HEK293 (cell line): ENCODE measurements at regions not wholly inside any gene's neighbourhood (a gene's known extent, or its start where the extent isn't known, plus 50 kb on each side); places are given as distances from the start of the nearest gene placed in this dataset.

Source experiments
- CTCF ChIA-PET: fragments of 350-600 bp; formaldehyde crosslinking; extraction: SDS; loops from one replicate; lab custom pipeline; 2021; ENCODE audit warnings: antibody characterized with exemption; lab: Yijun Ruan, JAX
- POLR2A ChIA-PET: fragments of 300-600 bp; formaldehyde crosslinking; extraction: SDS; loops from one replicate; lab custom pipeline; 2020; ENCODE audit warnings: antibody characterized with exemption, inconsistent platforms; lab: Yijun Ruan, JAX
- H3K27ac ChIP-seq: fragments of 200-500 bp; sonication (Bioruptor generic); 2 replicates; pipeline ENCODE4 v1.5.1; 2014; ENCODE audit warnings: low read depth, low read length, control low read depth, inconsistent platforms; ENCODE audit errors: extremely low read depth
- H3K36me3 ChIP-seq, 2 experiments: fragments of 200-500 bp in 1 of 2; sonication (Bioruptor generic) in 1 of 2; 1 replicate in 1 of 2; 2 replicates in 1 of 2; pipeline ENCODE4 v1.5.1; 2014 to 2017; ENCODE audit warnings: inconsistent platforms in 2 of 2, low read length in 2 of 2; ENCODE audit not compliant: control insufficient read depth in 2 of 2, insufficient read depth in 1 of 2
- H3K4me1 ChIP-seq: fragments of 200-500 bp; sonication (Bioruptor generic); 2 replicates; pipeline ENCODE4 v1.5.1; 2014; ENCODE audit warnings: mild to moderate bottlenecking, low read length, inconsistent platforms; ENCODE audit not compliant: control insufficient read depth, insufficient read depth
- H3K4me3 ChIP-seq: 2 replicates; pipeline ENCODE4 v1.5.1; 2011; ENCODE audit warnings: low read depth, mild to moderate bottlenecking, control low read depth, low read length, moderate library complexity
- H3K9me3 ChIP-seq: fragments of 200-500 bp; sonication (Bioruptor generic); 2 replicates; pipeline ENCODE4 v1.5.1; 2014; ENCODE audit warnings: low read depth, low read length, inconsistent platforms; ENCODE audit not compliant: control insufficient read depth, insufficient read depth
- HOXA7 ChIP-seq: sonication (generic); formaldehyde crosslinking; IDR thresholded peaks from 2 replicates; pipeline ENCODE4 v1.8.1; 2022; ENCODE audit warnings: missing genetic modification reagents, borderline replicate concordance
- INSM2 ChIP-seq: fragments of 450-650 bp; formaldehyde crosslinking; IDR thresholded peaks from 2 replicates; pipeline ENCODE4 v1.5.1; 2016; ENCODE audit warnings: missing biosample characterization, missing genetic modification characterization
- PRDM6 ChIP-seq: fragments of 450-650 bp; formaldehyde crosslinking; IDR thresholded peaks from 2 replicates; pipeline ENCODE4 v1.5.1; 2017; ENCODE audit warnings: missing biosample characterization, missing genetic modification characterization
- SCRT1 ChIP-seq: fragments of 450-650 bp; formaldehyde crosslinking; IDR thresholded peaks from 2 replicates; pipeline ENCODE4 v1.5.1; 2016; ENCODE audit warnings: missing biosample characterization, missing genetic modification characterization, borderline replicate concordance
- ZFP3 ChIP-seq: fragments of 450-650 bp; formaldehyde crosslinking; IDR thresholded peaks from 2 replicates; pipeline ENCODE4 v1.5.1; 2016; ENCODE audit warnings: low read depth, missing biosample characterization, missing genetic modification characterization
- ZIC2 ChIP-seq: fragments of 450-650 bp; formaldehyde crosslinking; IDR thresholded peaks from 2 replicates; pipeline ENCODE4 v1.5.1; 2016; ENCODE audit warnings: missing biosample characterization, missing genetic modification characterization
- ZNF214 ChIP-seq: fragments of 450-650 bp; formaldehyde crosslinking; IDR thresholded peaks from 2 replicates; pipeline ENCODE4 v1.5.1; 2017; ENCODE audit warnings: missing biosample characterization, mild to moderate bottlenecking, missing genetic modification characterization, borderline replicate concordance
- ZNF23 ChIP-seq: fragments of 450-650 bp; formaldehyde crosslinking; IDR thresholded peaks from 2 replicates; pipeline ENCODE4 v1.5.1; 2016; ENCODE audit warnings: missing biosample characterization, missing genetic modification characterization, borderline replicate concordance
- ZNF266 ChIP-seq: fragments of 450-650 bp; formaldehyde crosslinking; IDR thresholded peaks from 2 replicates; pipeline ENCODE4 v1.5.1; 2016; ENCODE audit warnings: missing biosample characterization, missing genetic modification characterization, low read depth
- ZNF292 ChIP-seq: fragments of 450-650 bp; formaldehyde crosslinking; IDR thresholded peaks from 2 replicates; pipeline ENCODE4 v1.5.1; 2016; ENCODE audit warnings: low read depth, missing biosample characterization, missing genetic modification characterization, borderline replicate concordance
- ZNF362 ChIP-seq: fragments of 450-650 bp; formaldehyde crosslinking; IDR thresholded peaks from 2 replicates; pipeline ENCODE4 v1.5.1; 2016; ENCODE audit warnings: missing biosample characterization, missing genetic modification characterization
- ZNF423 ChIP-seq: fragments of 450-650 bp; formaldehyde crosslinking; IDR thresholded peaks from 2 replicates; pipeline ENCODE4 v1.5.1; 2016; ENCODE audit warnings: missing biosample characterization, missing genetic modification characterization
- ZNF433 ChIP-seq: fragments of 450-650 bp; formaldehyde crosslinking; IDR thresholded peaks from 2 replicates; pipeline ENCODE4 v1.5.1; 2016; ENCODE audit warnings: missing biosample characterization, missing genetic modification characterization, low read depth
- ZNF544 ChIP-seq: fragments of 450-650 bp; formaldehyde crosslinking; IDR thresholded peaks from 2 replicates; pipeline ENCODE4 v1.5.0; 2017; ENCODE audit warnings: missing biosample characterization, missing genetic modification characterization
- ZNF555 ChIP-seq: fragments of 450-650 bp; formaldehyde crosslinking; conservative IDR thresholded peaks from 2 replicates; pipeline ENCODE4 v1.5.1; 2017; ENCODE audit warnings: missing biosample characterization, mild to moderate bottlenecking, missing genetic modification characterization, inconsistent platforms
- ZNF621 ChIP-seq: fragments of 450-650 bp; formaldehyde crosslinking; IDR thresholded peaks from 2 replicates; pipeline ENCODE4 v1.5.1; 2017; ENCODE audit warnings: missing biosample characterization, missing genetic modification characterization
- ZNF660 ChIP-seq: fragments of 450-650 bp; IDR thresholded peaks from 2 replicates; pipeline ENCODE4 v1.5.1; 2018; ENCODE audit warnings: missing biosample characterization, mild to moderate bottlenecking, missing genetic modification characterization
- TF ChIP-seq, protein P1 (sequence below): fragments of 450-650 bp; formaldehyde crosslinking; IDR thresholded peaks from 2 replicates; pipeline ENCODE4 v1.5.1; 2016; ENCODE audit warnings: missing biosample characterization, missing genetic modification characterization, low read depth
- TF ChIP-seq, protein P2 (sequence below): fragments of 450-650 bp; formaldehyde crosslinking; IDR thresholded peaks from 2 replicates; pipeline ENCODE4 v1.5.1; 2016; ENCODE audit warnings: missing biosample characterization, missing genetic modification characterization
- TF ChIP-seq, protein P3 (sequence below): fragments of 450-650 bp; formaldehyde crosslinking; conservative IDR thresholded peaks from 2 replicates; pipeline ENCODE4 v1.5.1; 2016; ENCODE audit warnings: low read depth, missing biosample characterization, missing genetic modification characterization

DNA sequence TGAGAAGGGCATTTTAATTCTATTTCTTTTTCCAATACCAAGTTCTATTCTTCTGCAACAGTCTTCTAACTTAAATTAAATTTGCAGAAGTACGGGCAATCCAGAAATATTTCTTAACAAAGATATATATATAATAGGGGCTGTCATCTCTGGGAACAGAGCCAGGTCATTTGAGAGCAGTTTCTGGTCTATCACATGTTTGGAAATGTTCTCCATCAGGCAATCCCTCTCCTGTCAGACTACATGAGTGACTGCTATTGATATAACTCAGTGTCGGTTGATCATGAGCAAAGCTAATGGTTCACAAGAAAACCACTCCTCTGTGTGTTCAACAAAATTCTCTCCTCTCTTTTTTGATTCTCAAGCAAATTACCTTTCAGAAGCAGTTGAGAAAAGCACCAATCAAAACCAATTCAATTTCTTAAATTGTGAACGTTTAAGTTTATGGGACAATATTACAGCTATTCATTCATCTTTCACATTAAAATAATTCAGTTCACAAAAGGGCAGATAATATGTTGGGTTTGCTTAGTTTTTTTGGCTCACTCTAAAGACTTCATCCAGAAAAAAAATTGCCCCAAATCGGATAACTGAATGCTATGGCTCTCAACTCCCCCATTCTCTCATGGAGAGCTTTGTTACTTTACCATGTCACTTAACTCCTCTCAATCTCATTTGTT is 152.9 kb upstream of the TGFBR2 start:
- no peak overlapping the region for H3K27ac ChIP-seq
- no peaks in the 10 kb centered on the region for H3K9me3 ChIP-seq
- TF ChIP-seq ZNF660 (tag by site-specific recombination) (no peak), ZNF555 (no peak), SCRT1 (tag by site-specific recombination) (no peak), ZNF544 (no peak), ZNF433 (tag by site-specific recombination) (no peak), ZNF266 (tag by site-specific recombination) (no peak), ZNF23 (tag by site-specific recombination) (no peak)
- ChIA-PET CTCF (no interaction called here), POLR2A (no interaction called here)
- no peaks in the 10 kb centered on the region for H3K36me3 ChIP-seq
- no peaks in the 10 kb centered on the region for H3K4me1 ChIP-seq
- H3K4me3 ChIP-seq = no peak overlapping the region

DNA sequence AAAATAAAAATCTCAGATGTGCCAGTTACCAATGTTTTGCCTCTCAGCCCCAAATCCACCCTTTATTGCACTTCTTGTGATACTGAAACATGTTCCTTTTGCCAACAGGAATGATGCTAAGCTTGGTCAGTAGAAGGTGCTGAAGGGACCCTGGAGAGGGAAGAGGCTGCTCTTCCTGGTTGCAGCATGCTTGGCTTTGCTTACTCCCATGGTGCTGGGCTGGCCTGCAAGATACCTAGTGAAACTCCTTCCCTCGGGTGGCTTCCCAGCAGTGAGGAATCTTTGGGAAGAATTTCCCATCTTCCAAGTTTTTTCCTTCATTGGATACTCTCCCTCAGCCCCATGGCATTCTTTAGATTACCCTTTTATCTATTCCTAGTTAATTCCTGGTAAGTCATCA is 151.8 kb upstream of the TGFBR2 start:
- H3K4me1 ChIP-seq = no peaks in the 10 kb centered on the region

More for the DNA sequence above, 151.8 kb upstream of the TGFBR2 start:
- ChIA-PET POLR2A (no interaction called here), CTCF (no interaction called here)
- Histone ChIP-seq H3K4me3 (no peak overlapping the region), H3K9me3 (no peaks in the 10 kb centered on the region)
- TF ChIP-seq PRDM6 (tag by site-specific recombination) (no peak), ZNF214 (tag by site-specific recombination) (no peak), HOXA7 (CRISPR knock-in tag) (no peak), ZIC2 (tag by site-specific recombination) (no peak), ZFP3 (tag by site-specific recombination) (no peak), ZNF292 (tag by site-specific recombination) (no peak), ZNF362 (tag by site-specific recombination) (no peak), INSM2 (tag by site-specific recombination) (no peak), ZNF621 (tag by site-specific recombination) (no peak), ZNF423 (tag by site-specific recombination) (no peak)
- TF ChIP-seq, protein P1, sequence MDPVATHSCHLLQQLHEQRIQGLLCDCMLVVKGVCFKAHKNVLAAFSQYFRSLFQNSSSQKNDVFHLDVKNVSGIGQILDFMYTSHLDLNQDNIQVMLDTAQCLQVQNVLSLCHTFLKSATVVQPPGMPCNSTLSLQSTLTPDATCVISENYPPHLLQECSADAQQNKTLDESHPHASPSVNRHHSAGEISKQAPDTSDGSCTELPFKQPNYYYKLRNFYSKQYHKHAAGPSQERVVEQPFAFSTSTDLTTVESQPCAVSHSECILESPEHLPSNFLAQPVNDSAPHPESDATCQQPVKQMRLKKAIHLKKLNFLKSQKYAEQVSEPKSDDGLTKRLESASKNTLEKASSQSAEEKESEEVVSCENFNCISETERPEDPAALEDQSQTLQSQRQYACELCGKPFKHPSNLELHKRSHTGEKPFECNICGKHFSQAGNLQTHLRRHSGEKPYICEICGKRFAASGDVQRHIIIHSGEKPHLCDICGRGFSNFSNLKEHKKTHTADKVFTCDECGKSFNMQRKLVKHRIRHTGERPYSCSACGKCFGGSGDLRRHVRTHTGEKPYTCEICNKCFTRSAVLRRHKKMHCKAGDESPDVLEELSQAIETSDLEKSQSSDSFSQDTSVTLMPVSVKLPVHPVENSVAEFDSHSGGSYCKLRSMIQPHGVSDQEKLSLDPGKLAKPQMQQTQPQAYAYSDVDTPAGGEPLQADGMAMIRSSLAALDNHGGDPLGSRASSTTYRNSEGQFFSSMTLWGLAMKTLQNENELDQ (tag by site-specific recombination) = no peak
- TF ChIP-seq, protein P2, sequence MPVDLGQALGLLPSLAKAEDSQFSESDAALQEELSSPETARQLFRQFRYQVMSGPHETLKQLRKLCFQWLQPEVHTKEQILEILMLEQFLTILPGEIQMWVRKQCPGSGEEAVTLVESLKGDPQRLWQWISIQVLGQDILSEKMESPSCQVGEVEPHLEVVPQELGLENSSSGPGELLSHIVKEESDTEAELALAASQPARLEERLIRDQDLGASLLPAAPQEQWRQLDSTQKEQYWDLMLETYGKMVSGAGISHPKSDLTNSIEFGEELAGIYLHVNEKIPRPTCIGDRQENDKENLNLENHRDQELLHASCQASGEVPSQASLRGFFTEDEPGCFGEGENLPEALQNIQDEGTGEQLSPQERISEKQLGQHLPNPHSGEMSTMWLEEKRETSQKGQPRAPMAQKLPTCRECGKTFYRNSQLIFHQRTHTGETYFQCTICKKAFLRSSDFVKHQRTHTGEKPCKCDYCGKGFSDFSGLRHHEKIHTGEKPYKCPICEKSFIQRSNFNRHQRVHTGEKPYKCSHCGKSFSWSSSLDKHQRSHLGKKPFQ (tag by site-specific recombination) = no peak
- TF ChIP-seq, protein P3, sequence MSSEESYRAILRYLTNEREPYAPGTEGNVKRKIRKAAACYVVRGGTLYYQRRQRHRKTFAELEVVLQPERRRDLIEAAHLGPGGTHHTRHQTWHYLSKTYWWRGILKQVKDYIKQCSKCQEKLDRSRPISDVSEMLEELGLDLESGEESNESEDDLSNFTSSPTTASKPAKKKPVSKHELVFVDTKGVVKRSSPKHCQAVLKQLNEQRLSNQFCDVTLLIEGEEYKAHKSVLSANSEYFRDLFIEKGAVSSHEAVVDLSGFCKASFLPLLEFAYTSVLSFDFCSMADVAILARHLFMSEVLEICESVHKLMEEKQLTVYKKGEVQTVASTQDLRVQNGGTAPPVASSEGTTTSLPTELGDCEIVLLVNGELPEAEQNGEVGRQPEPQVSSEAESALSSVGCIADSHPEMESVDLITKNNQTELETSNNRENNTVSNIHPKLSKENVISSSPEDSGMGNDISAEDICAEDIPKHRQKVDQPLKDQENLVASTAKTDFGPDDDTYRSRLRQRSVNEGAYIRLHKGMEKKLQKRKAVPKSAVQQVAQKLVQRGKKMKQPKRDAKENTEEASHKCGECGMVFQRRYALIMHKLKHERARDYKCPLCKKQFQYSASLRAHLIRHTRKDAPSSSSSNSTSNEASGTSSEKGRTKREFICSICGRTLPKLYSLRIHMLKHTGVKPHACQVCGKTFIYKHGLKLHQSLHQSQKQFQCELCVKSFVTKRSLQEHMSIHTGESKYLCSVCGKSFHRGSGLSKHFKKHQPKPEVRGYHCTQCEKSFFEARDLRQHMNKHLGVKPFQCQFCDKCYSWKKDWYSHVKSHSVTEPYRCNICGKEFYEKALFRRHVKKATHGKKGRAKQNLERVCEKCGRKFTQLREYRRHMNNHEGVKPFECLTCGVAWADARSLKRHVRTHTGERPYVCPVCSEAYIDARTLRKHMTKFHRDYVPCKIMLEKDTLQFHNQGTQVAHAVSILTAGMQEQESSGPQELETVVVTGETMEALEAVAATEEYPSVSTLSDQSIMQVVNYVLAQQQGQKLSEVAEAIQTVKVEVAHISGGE (tag by site-specific recombination) = no peak
- TF ChIP-seq, all 188 proteins: peak for 0
- Histone ChIP-seq H3K27ac (no peak overlapping the region), H3K36me3 (no peaks in the 10 kb centered on the region)
